B cell (primary cell): ENCODE measurements at regions not wholly inside any gene's neighbourhood (a gene's known extent, or its start where the extent isn't known, plus 50 kb on each side); places are given as distances from the start of the nearest gene placed in this dataset.

Source experiments
- ATAC-seq: fragments of 200-7000 bp; cut with Tn5 transposase; one replicate; pipeline ENCODE4 v1.10.0; 2021; ENCODE audit warnings: low read depth, mild to moderate bottlenecking, moderate number of reproducible peaks, moderate library complexity
- CTCF ChIA-PET: fragments of 350-600 bp; sonication (Branson Sonifier 250); formaldehyde crosslinking; loops from one replicate; lab custom pipeline; 2021; ENCODE audit warnings: antibody characterized with exemption, inconsistent platforms; lab: Charles Lee
- POLR2A ChIA-PET: fragments of 350-600 bp; sonication (Branson Sonifier 250); formaldehyde crosslinking; loops from one replicate; lab custom pipeline; 2021; ENCODE audit warnings: antibody characterized with exemption; lab: Charles Lee
- DNase-seq: peaks from one replicate; pipeline ENCODE4 v3.0.0; 2013
- H2AFZ ChIP-seq: 2 replicates; pipeline ENCODE4 v1.6.1; 2012; ENCODE audit warnings: mild to moderate bottlenecking, low read depth, low read length; ENCODE audit not compliant: insufficient read depth, poor library complexity, severe bottlenecking
- H3K27ac ChIP-seq, 2 donors: 1 replicate in 1 of 2; 2 replicates in 1 of 2; pipeline ENCODE4 v1.5.1; 2012 to 2013; ENCODE audit warnings: low read length in 2 of 2, mild to moderate bottlenecking in 2 of 2, moderate library complexity in 1 of 2
- H3K27me3 ChIP-seq, 4 experiments: fragments of 200-600 bp in 1 of 4; sonication (generic) in 1 of 4; replicated peaks in 1 of 4; 1 replicate in 2 of 4; 2 replicates in 2 of 4; pipeline versions ENCODE4 v1.6.1 to v1.7.0; 2013 to 2016; ENCODE audit warnings: low read length in 3 of 4, mild to moderate bottlenecking in 2 of 4, mixed read lengths in 1 of 4, moderate library complexity in 1 of 4; ENCODE audit not compliant: insufficient read depth in 4 of 4, control insufficient read depth in 3 of 4; ENCODE audit errors: control extremely low read depth in 1 of 4
- H3K36me3 ChIP-seq, 2 experiments: replicated peaks in 1 of 2; 1 replicate in 1 of 2; 2 replicates in 1 of 2; pipeline versions ENCODE4 v1.6.1 to v1.7.1; 2013; ENCODE audit warnings: low read length in 1 of 2; ENCODE audit not compliant: insufficient read depth in 2 of 2, control insufficient read depth in 1 of 2; ENCODE audit errors: control extremely low read depth in 1 of 2, extremely low read depth in 1 of 2
- H3K4me1 ChIP-seq, 2 donors: fragments of 200-600 bp in 1 of 2; sonication (generic) in 1 of 2; 1 replicate in 1 of 2; 2 replicates in 1 of 2; pipeline versions ENCODE4 v1.5.1 to v1.6.1; 2013 to 2017; ENCODE audit warnings: low read length in 2 of 2; ENCODE audit not compliant: control insufficient read depth in 2 of 2, insufficient read depth in 2 of 2
- H3K4me2 ChIP-seq: replicated peaks from 2 replicates; pipeline ENCODE3; 2012; ENCODE audit warnings: mild to moderate bottlenecking, low read depth, low read length; ENCODE audit not compliant: poor library complexity, severe bottlenecking
- H3K4me3 ChIP-seq, 5 experiments: fragments of 200-600 bp in 1 of 5; sonication (generic) in 1 of 5; 1 replicate in 3 of 5; 2 replicates in 2 of 5; pipeline versions ENCODE4 v1.5.1 to v1.7.0; 2011 to 2016; ENCODE audit warnings: low read length in 4 of 5, mild to moderate bottlenecking in 4 of 5, low read depth in 2 of 5, control low read depth in 1 of 5, moderate library complexity in 1 of 5; ENCODE audit not compliant: insufficient read depth in 1 of 5; ENCODE audit errors: control extremely low read depth in 1 of 5, extremely low read depth in 1 of 5
- H3K79me2 ChIP-seq: fragments of 200-600 bp; sonication (generic); one replicate; pipeline ENCODE4 v1.6.0; 2016; ENCODE audit warnings: low read length; ENCODE audit not compliant: control insufficient read depth, insufficient read depth
- H3K9ac ChIP-seq: fragments of 200-600 bp; sonication (generic); 2 replicates; pipeline ENCODE4 v1.6.1; 2017; ENCODE audit warnings: mild to moderate bottlenecking, low read length, moderate library complexity
- H3K9me3 ChIP-seq, 3 donors: one replicate each; pipeline versions ENCODE4 v1.6.1 to v1.7.1; 2013; ENCODE audit warnings: low read length in 2 of 3; ENCODE audit not compliant: control insufficient read depth in 2 of 3, insufficient read depth in 1 of 3; ENCODE audit errors: control extremely low read depth in 1 of 3
- H4K20me1 ChIP-seq: 2 replicates; pipeline ENCODE4 v1.6.0; 2012; ENCODE audit warnings: mild to moderate bottlenecking, low read length; ENCODE audit not compliant: insufficient read depth, control insufficient read depth, poor library complexity, severe bottlenecking
- H3K27ac Mint-ChIP-seq: one replicate; pipeline ENCODE4 v1.8.0; 2021; ENCODE audit warnings: mixed read lengths
- H3K27me3 Mint-ChIP-seq: one replicate; pipeline ENCODE4 v1.8.0; 2021; ENCODE audit warnings: mixed read lengths
- H3K4me1 Mint-ChIP-seq: one replicate; pipeline ENCODE4 v1.8.0; 2021; ENCODE audit warnings: mixed read lengths
- H3K4me3 Mint-ChIP-seq: one replicate; pipeline ENCODE4 v1.8.0; 2021; ENCODE audit warnings: mixed read lengths
- H3K9me3 Mint-ChIP-seq: one replicate; pipeline ENCODE4 v1.8.0; 2022; ENCODE audit warnings: mixed read lengths; ENCODE audit not compliant: insufficient read depth
- CTCF ChIP-seq: fragments of 200-600 bp; IDR thresholded peaks from one replicate; pipeline ENCODE4 v1.8.0; 2022; ENCODE audit warnings: antibody characterized with exemption, mild to moderate bottlenecking
- EZH2 ChIP-seq: IDR thresholded peaks from 2 replicates; pipeline ENCODE4 v1.6.1; 2012; ENCODE audit warnings: borderline replicate concordance, low read depth, mild to moderate bottlenecking, moderate library complexity, low read length; ENCODE audit not compliant: insufficient read depth, poor library complexity, severe bottlenecking
- WGBS: methylation state at CpG from one replicate; pipeline ENCODE4 v1.1.5; 2013; ENCODE audit warnings: missing lambda C conversion rate; ENCODE audit not compliant: insufficient coverage; 5-methylcytosine and 5-hydroxymethylcytosine counted together
- intact Hi-C: fragments of 100-400 bp; cut with micrococcal nuclease; formaldehyde crosslinking; loops from one replicate; pipeline ENCODE4 v1.10.0; 2022

- DNase-seq (no peak), ATAC-seq (no peak)
- 97% methylated on average over 27 of the region's 28 CpGs for WGBS
- intact Hi-C loops: no loop called here
- H3K27me3 Mint-ChIP-seq: no peaks in the 10 kb centered on the region
- Histone ChIP-seq H3K36me3 (peaks cover 0 to 48% of the 10 kb centered on the region in 2 experiments), H3K27ac (no peak overlapping the region), H2AFZ (no peak overlapping the region), H3K27me3 (no peaks in the 10 kb centered on the region), H3K9me3 (peaks cover 0 to 3% (median 0%) of the 10 kb centered on the region in 3 donors), H3K4me1 (no peaks in the 10 kb centered on the region), H4K20me1 (peaks cover 17% of the 10 kb centered on the region), H3K79me2 (peaks cover 33% of the 10 kb centered on the region), H3K9ac (no peak overlapping the region), H3K4me2 (no peak overlapping the region), H3K4me3 (no peak overlapping the region)
- H3K9me3 Mint-ChIP-seq: no peaks in the 10 kb centered on the region
- ChIA-PET POLR2A (no interaction called here), CTCF (interaction anchor here (0.5 kb wide), 1 partner anchor 19 kb away, joined by 3 read pairs; no protein-coding TSS in a partner anchor)
- H3K4me3 Mint-ChIP-seq: no peak overlapping the region
- H3K4me1 Mint-ChIP-seq: no peaks in the 10 kb centered on the region
- H3K27ac Mint-ChIP-seq: no peak overlapping the region
- TF ChIP-seq EZH2 (no peak), CTCF (no peak)
These were observed 125.4 kb downstream of the RFLNA start for GRCh38 chr12:124420041-124420995.
